ENCODE measurements at regions not wholly inside any gene's neighbourhood (a gene's known extent, or its start where the extent isn't known, plus 50 kb on each side); places are given as distances from the start of the nearest gene placed in this dataset.

GRCh38 chr10:2047679-2048078, 310.4 kb upstream of the ADARB2 start:
- Histone ChIP-seq H3K27me3 (ENCODE audit: control insufficient read depth, insufficient read depth, low read length) (no peaks in the 10 kb centered on the region), H3K36me3 (ENCODE audit: control insufficient read depth in 2 of 3, insufficient read depth in 3 of 3, low read length in 3 of 3) (no peaks in the 10 kb centered on the region), H3K9me3 (ENCODE audit: control insufficient read depth in 2 of 3, insufficient read depth in 1 of 3, low read length in 3 of 3) (no peaks in the 10 kb centered on the region), H3K4me3 (ENCODE audit: low read length in 3 of 3) (no peak overlapping the region), H3K4me1 (ENCODE audit: control insufficient read depth in 2 of 3, insufficient read depth in 2 of 3, low read depth in 1 of 3, low read length in 3 of 3) (no peaks in the 10 kb centered on the region), H3K9ac (ENCODE audit: low read length in 3 of 3) (no peak overlapping the region), H3K27ac (ENCODE audit: low read depth in 2 of 2, low read length in 2 of 2) (no peak overlapping the region)
- DNase-seq = no peak
- no peak for TF ChIP-seq CTCF (IDR thresholded peaks at IDR 0.05; ENCODE audit: borderline replicate concordance, extremely low read depth, insufficient read depth)
- intact Hi-C loops (cut with DNase I) = no loop called here
- no peak for FAIRE-seq

GRCh38 chr10:2043379-2043778, 306.1 kb upstream of the ADARB2 start:
- no peak for FAIRE-seq
- no peaks in the 10 kb centered on the region for H3K4me1 ChIP-seq (ENCODE audit: control insufficient read depth in 2 of 3, insufficient read depth in 2 of 3, low read depth in 1 of 3, low read length in 3 of 3)
- intact Hi-C loops (cut with DNase I) = no loop called here

GRCh38 chr10:2038036-2038435, 300.7 kb upstream of the ADARB2 start:
- H3K4me1 ChIP-seq (ENCODE audit: control insufficient read depth in 2 of 3, insufficient read depth in 2 of 3, low read depth in 1 of 3, low read length in 3 of 3) = no peaks in the 10 kb centered on the region
- H3K27ac ChIP-seq (ENCODE audit: low read depth in 2 of 2, low read length in 2 of 2) = no peak overlapping the region
- no peak for TF ChIP-seq CTCF (IDR thresholded peaks at IDR 0.05; ENCODE audit: borderline replicate concordance, extremely low read depth, insufficient read depth)
- FAIRE-seq (no peak), DNase-seq (no peak)
- no peaks in the 10 kb centered on the region for H3K27me3 ChIP-seq (ENCODE audit: control insufficient read depth, insufficient read depth, low read length)
- intact Hi-C loops (cut with DNase I) = no loop called here
- H3K9me3 ChIP-seq (ENCODE audit: control insufficient read depth in 2 of 3, insufficient read depth in 1 of 3, low read length in 3 of 3) = peaks cover 0 to 1% (median 0%) of the 10 kb centered on the region in 3 donors
- H3K36me3 ChIP-seq (ENCODE audit: control insufficient read depth in 2 of 3, insufficient read depth in 3 of 3, low read length in 3 of 3) = no peaks in the 10 kb centered on the region
- H3K4me3 ChIP-seq (ENCODE audit: low read length in 3 of 3) = no peak overlapping the region
- H3K9ac ChIP-seq (ENCODE audit: low read length in 3 of 3) = no peak overlapping the region

More at GRCh38 chr10:2043379-2043778, 306.1 kb upstream of the ADARB2 start:
- H3K9ac ChIP-seq (ENCODE audit: low read length in 3 of 3) = no peak overlapping the region
- H3K9me3 ChIP-seq (ENCODE audit: control insufficient read depth in 2 of 3, insufficient read depth in 1 of 3, low read length in 3 of 3) = no peaks in the 10 kb centered on the region
- no peak overlapping the region for H3K27ac ChIP-seq (ENCODE audit: low read depth in 2 of 2, low read length in 2 of 2)
- no peaks in the 10 kb centered on the region for H3K36me3 ChIP-seq (ENCODE audit: control insufficient read depth in 2 of 3, insufficient read depth in 3 of 3, low read length in 3 of 3)
- DNase-seq = peak in 1 of 5 donors; percentile 26
- no peak overlapping the region for H3K4me3 ChIP-seq (ENCODE audit: low read length in 3 of 3)
- H3K27me3 ChIP-seq (ENCODE audit: control insufficient read depth, insufficient read depth, low read length) = no peaks in the 10 kb centered on the region
- no peak for TF ChIP-seq CTCF (IDR thresholded peaks at IDR 0.05; ENCODE audit: borderline replicate concordance, extremely low read depth, insufficient read depth)

GRCh38 chr10:2037246-2037645, 299.9 kb upstream of the ADARB2 start:
- no peaks in the 10 kb centered on the region for H3K36me3 ChIP-seq (ENCODE audit: control insufficient read depth in 2 of 3, insufficient read depth in 3 of 3, low read length in 3 of 3)
- TF ChIP-seq CTCF (IDR thresholded peaks at IDR 0.05; ENCODE audit: borderline replicate concordance, extremely low read depth, insufficient read depth) = no peak
- H3K4me3 ChIP-seq (ENCODE audit: low read length in 3 of 3) = no peak overlapping the region
- no peak overlapping the region for H3K9ac ChIP-seq (ENCODE audit: low read length in 3 of 3)
- peaks cover 0 to 1% (median 0%) of the 10 kb centered on the region in 3 donors for H3K9me3 ChIP-seq (ENCODE audit: control insufficient read depth in 2 of 3, insufficient read depth in 1 of 3, low read length in 3 of 3)
- intact Hi-C loops (cut with DNase I) = no loop called here
- DNase-seq (no peak), FAIRE-seq (no peak)
- H3K27me3 ChIP-seq (ENCODE audit: control insufficient read depth, insufficient read depth, low read length) = no peaks in the 10 kb centered on the region
- H3K4me1 ChIP-seq (ENCODE audit: control insufficient read depth in 2 of 3, insufficient read depth in 2 of 3, low read depth in 1 of 3, low read length in 3 of 3) = no peaks in the 10 kb centered on the region
- H3K27ac ChIP-seq (ENCODE audit: low read depth in 2 of 2, low read length in 2 of 2) = no peak overlapping the region

Measured in kidney (tissue), 13 donors.